H9 (cell line): ENCODE measurements at regions not wholly inside any gene's neighbourhood (a gene's known extent, or its start where the extent isn't known, plus 50 kb on each side); places are given as distances from the start of the nearest gene placed in this dataset.

Experiments used
- DNase-seq: peaks from one replicate; pipeline ENCODE4 v3.0.0-alpha.2; 2017
- H2AFZ ChIP-seq: one replicate; pipeline ENCODE4 v1.6.1; 2013; ENCODE audit warnings: mild to moderate bottlenecking, low read length, control low read depth, moderate library complexity
- H2AK5ac ChIP-seq: 2 replicates; pipeline ENCODE4 v1.6.1; 2013; ENCODE audit warnings: low read length, control low read depth, mixed read lengths; ENCODE audit not compliant: insufficient read length
- H2BK120ac ChIP-seq: one replicate; pipeline ENCODE4 v1.6.1; 2013; ENCODE audit warnings: low read depth, mild to moderate bottlenecking, low read length, control low read depth, inconsistent platforms; ENCODE audit not compliant: poor library complexity, severe bottlenecking
- H2BK12ac ChIP-seq: 2 replicates; pipeline ENCODE4 v1.6.1; 2013; ENCODE audit warnings: low read length, control low read depth, mixed read lengths, low read depth; ENCODE audit not compliant: insufficient read length
- H2BK15ac ChIP-seq: 2 replicates; pipeline ENCODE4 v1.6.1; 2013; ENCODE audit warnings: low read depth, low read length, control low read depth
- H2BK20ac ChIP-seq: one replicate; pipeline ENCODE4 v1.6.1; 2013; ENCODE audit warnings: low read depth, mild to moderate bottlenecking, low read length, control low read depth, inconsistent platforms; ENCODE audit not compliant: poor library complexity, severe bottlenecking
- H2BK5ac ChIP-seq: 2 replicates; pipeline ENCODE4 v1.6.1; 2013; ENCODE audit warnings: low read length, control low read depth, mixed read lengths; ENCODE audit not compliant: insufficient read length
- H3K14ac ChIP-seq: 2 replicates; pipeline ENCODE4 v1.6.1; 2013; ENCODE audit warnings: low read length, control low read depth; ENCODE audit not compliant: insufficient read depth
- H3K18ac ChIP-seq: 2 replicates; pipeline ENCODE4 v1.6.1; 2013; ENCODE audit warnings: low read depth, mild to moderate bottlenecking, mixed read lengths, low read length, control low read depth; ENCODE audit not compliant: insufficient read length
- H3K23ac ChIP-seq: 2 replicates; pipeline ENCODE4 v1.6.1; 2013; ENCODE audit warnings: low read length, control low read depth, mixed read lengths, low read depth; ENCODE audit not compliant: insufficient read length
- H3K23me2 ChIP-seq: 2 replicates; pipeline ENCODE4 v1.6.1; 2013; ENCODE audit warnings: low read depth, mild to moderate bottlenecking, mixed read lengths, low read length, control low read depth; ENCODE audit not compliant: insufficient read length, poor library complexity, severe bottlenecking
- H3K27ac ChIP-seq: 2 replicates; pipeline ENCODE4 v1.5.1; 2013; ENCODE audit warnings: low read length, control low read depth, mixed read lengths, low read depth; ENCODE audit not compliant: insufficient read length
- H3K27me3 ChIP-seq: 2 replicates; pipeline ENCODE4 v1.6.1; 2013; ENCODE audit warnings: low read length, control low read depth, inconsistent platforms; ENCODE audit not compliant: insufficient read depth
- H3K4ac ChIP-seq: 2 replicates; pipeline ENCODE4 v1.6.1; 2013; ENCODE audit warnings: low read depth, mild to moderate bottlenecking, control low read depth, inconsistent platforms, low read length, moderate library complexity
- H3K4me1 ChIP-seq: 2 replicates; pipeline ENCODE4 v1.6.1; 2013; ENCODE audit warnings: low read length, control low read depth, inconsistent platforms; ENCODE audit not compliant: insufficient read depth
- H3K4me2 ChIP-seq: 2 replicates; pipeline ENCODE4 v1.6.1; 2013; ENCODE audit warnings: low read length, control low read depth, mixed read lengths; ENCODE audit not compliant: insufficient read length, insufficient read depth
- H3K56ac ChIP-seq: 2 replicates; pipeline ENCODE4 v1.6.1; 2013; ENCODE audit warnings: low read depth, mild to moderate bottlenecking, mixed read lengths, low read length, control low read depth; ENCODE audit not compliant: insufficient read length
- H3K79me1 ChIP-seq: 2 replicates; pipeline ENCODE4 v1.6.1; 2013; ENCODE audit warnings: low read depth, mild to moderate bottlenecking, moderate library complexity, low read length, control low read depth, inconsistent platforms; ENCODE audit not compliant: insufficient read depth, poor library complexity, severe bottlenecking
- H3K79me2 ChIP-seq: 2 replicates; pipeline ENCODE4 v1.6.1; 2013; ENCODE audit warnings: low read length, control low read depth, inconsistent platforms; ENCODE audit not compliant: insufficient read depth
- H3K9ac ChIP-seq: 2 replicates; pipeline ENCODE4 v1.6.1; 2013; ENCODE audit warnings: low read length, control low read depth, mixed read lengths; ENCODE audit not compliant: insufficient read length; ENCODE audit errors: extremely low read depth
- H3K9me3 ChIP-seq: one replicate; pipeline ENCODE4 v1.6.1; 2013; ENCODE audit warnings: low read depth, low read length, inconsistent platforms; ENCODE audit not compliant: control insufficient read depth
- H3T11ph ChIP-seq: one replicate; pipeline ENCODE4 v1.6.1; 2013; ENCODE audit warnings: mild to moderate bottlenecking, low read length, control low read depth, inconsistent platforms
- H4K20me1 ChIP-seq: one replicate; pipeline ENCODE4 v1.6.1; 2013; ENCODE audit not compliant: control insufficient read depth, insufficient read length, insufficient read depth
- H4K5ac ChIP-seq: 2 replicates; pipeline ENCODE4 v1.6.1; 2013; ENCODE audit warnings: low read depth, mild to moderate bottlenecking, mixed read lengths, low read length, control low read depth; ENCODE audit not compliant: insufficient read length
- H4K8ac ChIP-seq: replicated peaks from 2 replicates; pipeline ENCODE4 v1.6.1; 2013; ENCODE audit warnings: low read length, control low read depth, mixed read lengths, low read depth; ENCODE audit not compliant: insufficient read length
- H4K91ac ChIP-seq: 2 replicates; pipeline ENCODE4 v1.6.1; 2013; ENCODE audit warnings: low read depth, mild to moderate bottlenecking, moderate library complexity, mixed read lengths, low read length, control low read depth; ENCODE audit not compliant: insufficient read length
- H3K27ac Mint-ChIP-seq, 3 experiments: 2 replicates in 2 of 3; 3 replicates in 1 of 3; pipeline ENCODE4 v1.8.0; 2020 to 2021; ENCODE audit warnings: mixed read lengths in 3 of 3, mild to moderate bottlenecking in 1 of 3, moderate library complexity in 1 of 3
- H3K27me3 Mint-ChIP-seq: 2 replicates; pipeline ENCODE4 v1.8.0; 2021; ENCODE audit warnings: low read depth, mild to moderate bottlenecking, moderate library complexity, mixed read lengths
- H3K36me3 Mint-ChIP-seq, 3 experiments: 2 replicates in 2 of 3; 3 replicates in 1 of 3; pipeline ENCODE4 v1.8.0; 2020 to 2021; ENCODE audit warnings: low read depth in 3 of 3, mixed read lengths in 3 of 3; ENCODE audit not compliant: insufficient read depth in 1 of 3
- H3K4me1 Mint-ChIP-seq, 2 experiments: 2 replicates each; pipeline ENCODE4 v1.8.0; 2020; ENCODE audit warnings: mixed read lengths in 2 of 2
- H3K4me3 Mint-ChIP-seq, 2 experiments: 2 replicates in 1 of 2; 3 replicates in 1 of 2; pipeline ENCODE4 v1.8.0; 2020 to 2021; ENCODE audit warnings: mild to moderate bottlenecking in 2 of 2, mixed read lengths in 2 of 2, moderate library complexity in 1 of 2
- H3K9me3 Mint-ChIP-seq, 2 experiments: 2 replicates in 1 of 2; 3 replicates in 1 of 2; pipeline ENCODE4 v1.8.0; 2020; ENCODE audit warnings: mild to moderate bottlenecking in 2 of 2, mixed read lengths in 2 of 2, moderate library complexity in 1 of 2
- WGBS: extraction: QIAGEN DNeasy Blood & Tissue Kit; methylation state at CpG from one replicate; pipeline ENCODE4 v1.1.7; 2013; ENCODE audit warnings: missing lambda C conversion rate, low lambda C conversion rate, mixed read lengths; ENCODE audit not compliant: insufficient read length; ENCODE audit errors: extremely low coverage; 5-methylcytosine and 5-hydroxymethylcytosine counted together
- TF ChIP-seq, protein P1 (sequence below): fragments of 200-600 bp; sonication (generic); conservative IDR thresholded peaks from 3 replicates; pipeline ENCODE4 v1.8.0; 2021; ENCODE audit warnings: antibody characterized with exemption, mild to moderate bottlenecking

DNA sequence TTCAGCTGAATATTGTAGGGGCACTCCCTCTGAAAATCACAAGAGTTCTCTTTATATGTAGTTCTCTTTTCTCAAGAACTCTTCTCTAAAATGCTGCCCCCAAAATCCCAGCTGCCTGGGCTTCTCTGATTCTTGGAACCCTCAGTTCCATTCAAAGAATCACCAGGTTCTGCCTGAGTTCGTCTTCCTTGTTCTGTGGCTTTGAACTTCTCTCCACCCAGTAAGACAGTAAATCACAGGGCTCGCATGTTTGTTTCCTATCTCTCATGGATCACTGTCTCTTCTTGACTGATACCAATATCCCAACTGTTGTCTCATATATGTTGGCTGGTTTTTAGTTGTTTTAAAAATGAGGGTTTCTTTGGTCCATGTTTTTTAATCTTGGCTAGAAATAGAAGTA, 359.5 kb upstream of the CBLB start:
- Histone ChIP-seq H2BK12ac (no peak overlapping the region), H3K79me1 (no peaks in the 10 kb centered on the region), H3K14ac (no peak overlapping the region), H2AK5ac (no peak overlapping the region), H3T11ph (no peak overlapping the region), H3K23me2 (no peaks in the 10 kb centered on the region), H2BK15ac (no peak overlapping the region), H4K91ac (no peak overlapping the region), H3K27me3 (no peaks in the 10 kb centered on the region), H2AFZ (peak overlapping the region; percentile 32), H3K79me2 (no peaks in the 10 kb centered on the region), H3K4me2 (no peak overlapping the region), H2BK120ac (no peak overlapping the region), H2BK20ac (peak overlapping the region; percentile 45), H3K4me1 (no peaks in the 10 kb centered on the region), H3K9ac (no peak overlapping the region), H4K5ac (no peak overlapping the region), H2BK5ac (no peak overlapping the region), H3K18ac (no peak overlapping the region), H3K9me3 (no peaks in the 10 kb centered on the region), H3K27ac (no peak overlapping the region), H3K56ac (no peak overlapping the region), H4K20me1 (no peaks in the 10 kb centered on the region), H4K8ac (no peak overlapping the region), H3K23ac (no peak overlapping the region), H3K4ac (no peak overlapping the region)
- no CpG with 5 or more reads among the region's 2 CpGs for WGBS
- TF ChIP-seq, protein P1, sequence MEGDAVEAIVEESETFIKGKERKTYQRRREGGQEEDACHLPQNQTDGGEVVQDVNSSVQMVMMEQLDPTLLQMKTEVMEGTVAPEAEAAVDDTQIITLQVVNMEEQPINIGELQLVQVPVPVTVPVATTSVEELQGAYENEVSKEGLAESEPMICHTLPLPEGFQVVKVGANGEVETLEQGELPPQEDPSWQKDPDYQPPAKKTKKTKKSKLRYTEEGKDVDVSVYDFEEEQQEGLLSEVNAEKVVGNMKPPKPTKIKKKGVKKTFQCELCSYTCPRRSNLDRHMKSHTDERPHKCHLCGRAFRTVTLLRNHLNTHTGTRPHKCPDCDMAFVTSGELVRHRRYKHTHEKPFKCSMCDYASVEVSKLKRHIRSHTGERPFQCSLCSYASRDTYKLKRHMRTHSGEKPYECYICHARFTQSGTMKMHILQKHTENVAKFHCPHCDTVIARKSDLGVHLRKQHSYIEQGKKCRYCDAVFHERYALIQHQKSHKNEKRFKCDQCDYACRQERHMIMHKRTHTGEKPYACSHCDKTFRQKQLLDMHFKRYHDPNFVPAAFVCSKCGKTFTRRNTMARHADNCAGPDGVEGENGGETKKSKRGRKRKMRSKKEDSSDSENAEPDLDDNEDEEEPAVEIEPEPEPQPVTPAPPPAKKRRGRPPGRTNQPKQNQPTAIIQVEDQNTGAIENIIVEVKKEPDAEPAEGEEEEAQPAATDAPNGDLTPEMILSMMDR: no peak
- Mint-ChIP-seq H3K9me3 (peaks cover 3 to 11% of the 10 kb centered on the region in 2 experiments; a peak in 4 of 5 replicates), H3K27me3 (no peaks in the 10 kb centered on the region), H3K27ac (no peak overlapping the region), H3K36me3 (peaks cover 3 to 5% (median 4%) of the 10 kb centered on the region in 3 experiments; a peak in 4 of 7 replicates), H3K4me3 (no peak overlapping the region), H3K4me1 (no peaks in the 10 kb centered on the region)
- DNase-seq: no peak
